ENCODE measurements at regions not wholly inside any gene's neighbourhood (a gene's known extent, or its start where the extent isn't known, plus 50 kb on each side); places are given as distances from the start of the nearest gene placed in this dataset.

GRCh38 chr2:41521211-41521610 is 526.6 kb upstream of the PKDCC start:
- TF ChIP-seq CTCF (IDR thresholded peaks at IDR 0.05; ENCODE audit: insufficient read depth, low read length) (no peak), REST (IDR thresholded peaks at IDR 0.05; ENCODE audit: insufficient replicate concordance, low read depth) (no peak), POLR2AphosphoS5 (IDR thresholded peaks at IDR 0.05; ENCODE audit: low read depth) (no peak), SPI1 (IDR thresholded peaks at IDR 0.05; ENCODE audit: borderline replicate concordance, low read depth) (no peak), GABPA (IDR thresholded peaks at IDR 0.05; ENCODE audit: low read depth) (no peak)

Measured in HL-60 (cell line).